Hematopoietic multipotent progenitor cell treated with erythropoietin and hydrocortisone succinate and interleukin-3 and kit ligand, for 8 days (in vitro differentiated cells): ENCODE measurements at regions not wholly inside any gene's neighbourhood (a gene's known extent, or its start where the extent isn't known, plus 50 kb on each side); places are given as distances from the start of the nearest gene placed in this dataset.

Experiments used
- DNase-seq: peaks from one replicate; pipeline ENCODE4 v3.0.0-alpha.2; 2015

DNA sequence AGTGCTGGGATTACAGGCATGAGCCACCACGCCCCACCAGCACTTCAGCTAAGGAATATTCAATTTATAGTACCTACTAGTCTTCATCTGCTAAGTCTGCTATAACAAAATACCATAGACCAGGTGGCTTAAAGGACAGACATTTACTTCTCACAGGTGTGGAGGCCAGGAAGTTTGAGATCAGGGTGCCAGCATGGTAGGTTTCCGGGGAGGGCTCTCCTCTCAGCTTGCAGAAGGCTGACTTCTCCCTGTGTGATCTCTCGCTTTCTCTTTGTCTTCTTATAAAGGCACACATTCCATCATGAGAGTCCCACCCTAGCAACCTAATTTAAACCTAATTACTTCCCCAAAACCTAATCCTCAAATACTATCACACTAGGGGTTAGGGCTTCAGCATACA lies 433.0 kb downstream of the INSC start:
- no peak for DNase-seq

DNA sequence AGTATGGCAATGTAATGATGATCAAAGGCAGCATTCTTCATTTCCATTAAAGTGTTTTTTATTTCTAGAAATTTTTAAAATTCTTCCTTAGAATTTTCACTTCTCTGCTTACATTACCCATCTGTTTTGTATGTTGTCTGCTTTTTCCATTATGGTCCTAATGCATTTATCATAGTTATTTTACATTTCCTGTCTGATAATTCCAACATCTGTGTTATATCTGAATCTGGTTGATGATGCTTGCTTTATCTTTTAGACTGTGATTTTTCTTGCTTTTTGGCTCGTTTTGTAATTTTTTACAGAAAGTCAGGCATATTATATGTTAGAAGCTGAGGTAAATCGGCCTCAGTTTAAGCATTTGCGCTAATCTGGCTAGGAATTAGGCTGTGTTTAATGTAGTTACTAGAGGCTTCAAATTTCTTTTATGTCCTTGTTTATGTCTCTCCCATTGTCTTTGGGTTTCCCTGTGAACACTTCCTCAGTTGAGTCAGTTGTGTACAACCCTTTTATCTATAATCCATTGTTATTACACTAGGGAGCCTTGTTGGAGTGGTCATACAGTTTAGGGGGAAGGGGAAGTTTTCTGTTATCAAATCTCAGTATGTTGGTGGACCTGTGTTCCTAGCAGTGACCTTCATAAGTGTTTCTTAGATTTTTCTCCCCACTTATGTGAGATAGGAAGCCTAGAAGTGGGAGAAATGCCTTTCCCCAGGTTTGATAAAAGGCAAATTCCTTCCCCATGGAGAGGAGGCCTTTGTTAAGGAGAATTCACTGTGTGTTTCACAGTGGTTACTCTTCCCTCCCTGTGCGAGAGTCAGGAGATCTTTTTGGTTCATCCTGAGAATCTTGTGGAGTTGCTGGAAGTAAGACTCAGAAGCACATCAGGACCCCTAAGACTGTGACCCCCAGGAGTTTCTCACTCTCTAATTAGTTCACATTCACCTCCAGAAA lies 437.5 kb downstream of the INSC start:
- DNase-seq = no peak

DNA sequence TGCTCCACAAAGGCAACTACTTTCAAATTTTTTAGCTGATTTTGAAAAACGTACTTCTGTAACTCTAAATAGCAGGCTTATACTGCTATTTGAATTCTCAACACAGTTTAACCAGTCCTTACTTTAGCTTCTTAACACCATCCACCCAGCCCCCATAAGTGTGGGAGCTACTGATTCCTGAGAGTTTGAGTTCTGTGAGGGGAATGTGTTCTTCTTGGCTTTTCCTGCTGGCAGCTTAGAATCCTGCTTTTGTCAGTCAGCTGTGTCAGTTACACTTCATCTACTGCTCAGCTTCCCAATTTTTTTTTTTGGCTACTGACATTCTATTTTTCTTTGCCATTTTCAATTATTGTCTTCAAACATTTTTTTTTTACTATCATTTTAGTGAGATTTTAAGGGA lies 440.4 kb downstream of the INSC start:
- DNase-seq = no peak

DNA sequence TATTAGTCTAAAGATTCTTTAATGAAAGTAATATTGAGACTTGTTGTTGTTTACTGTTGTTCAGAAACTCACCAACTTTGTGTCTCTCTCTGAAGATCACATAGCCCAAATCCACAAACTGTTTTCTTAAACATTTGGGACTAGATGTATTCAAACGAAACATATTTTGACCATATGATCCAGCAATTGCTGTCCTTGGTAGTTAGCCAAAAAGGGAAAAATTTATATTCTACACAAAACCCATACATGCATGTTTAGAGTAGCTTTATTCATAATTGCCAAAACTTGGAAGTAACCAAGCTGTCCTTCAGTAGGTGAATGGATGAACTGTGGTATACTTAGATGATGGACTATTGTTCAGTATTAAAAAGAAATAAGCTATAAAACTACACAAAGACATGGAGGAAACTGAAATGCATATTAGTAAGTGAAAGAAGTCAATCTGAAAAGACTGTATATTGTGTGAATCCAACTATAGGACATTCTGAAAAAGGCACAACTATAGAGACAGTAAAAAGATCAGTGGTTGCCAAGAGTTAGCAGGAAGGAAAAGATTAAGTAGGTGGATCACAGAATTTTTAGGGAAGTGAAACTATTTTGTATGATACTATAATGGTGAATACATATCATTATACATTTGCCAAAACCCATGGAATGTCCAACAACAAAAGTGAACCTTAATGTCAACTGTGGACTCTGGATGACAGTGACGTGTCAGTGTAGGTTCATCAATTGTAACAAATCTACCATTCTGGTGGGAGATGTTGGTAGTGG lies 442.9 kb downstream of the INSC start:
- no peak for DNase-seq

DNA sequence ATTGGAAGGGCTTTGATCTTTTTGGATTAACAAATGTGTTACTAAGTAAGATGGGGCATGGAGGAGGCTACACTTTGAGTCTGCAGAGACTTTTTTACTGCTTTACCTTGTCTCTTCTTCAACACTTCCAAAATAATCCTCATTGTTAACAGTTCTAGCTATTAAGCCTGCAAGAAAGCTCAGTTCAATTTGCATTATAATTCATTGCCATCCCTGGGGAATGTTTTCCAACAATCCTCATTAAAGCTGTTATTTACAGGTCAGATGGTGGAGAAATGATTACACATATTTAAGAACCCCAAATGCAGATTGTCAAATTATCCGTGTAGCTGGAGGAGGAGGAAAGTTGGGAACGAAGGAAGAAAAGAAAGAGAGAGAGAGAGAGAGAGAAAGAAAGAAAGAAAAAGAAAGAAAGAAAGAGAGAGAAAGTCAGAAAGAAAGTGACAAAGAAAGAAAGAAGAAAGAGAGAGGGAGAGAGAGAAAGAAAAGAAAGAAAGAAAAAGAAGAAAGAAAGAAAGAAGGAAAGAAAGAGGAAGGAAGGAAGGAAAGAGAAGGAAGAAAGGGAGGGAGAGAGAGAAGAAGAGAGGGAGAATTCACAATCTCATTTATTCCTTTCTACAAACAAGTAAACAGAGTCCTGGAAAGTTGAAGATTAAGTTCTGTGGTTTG lies 443.9 kb downstream of the INSC start:
- no peak for DNase-seq

DNA sequence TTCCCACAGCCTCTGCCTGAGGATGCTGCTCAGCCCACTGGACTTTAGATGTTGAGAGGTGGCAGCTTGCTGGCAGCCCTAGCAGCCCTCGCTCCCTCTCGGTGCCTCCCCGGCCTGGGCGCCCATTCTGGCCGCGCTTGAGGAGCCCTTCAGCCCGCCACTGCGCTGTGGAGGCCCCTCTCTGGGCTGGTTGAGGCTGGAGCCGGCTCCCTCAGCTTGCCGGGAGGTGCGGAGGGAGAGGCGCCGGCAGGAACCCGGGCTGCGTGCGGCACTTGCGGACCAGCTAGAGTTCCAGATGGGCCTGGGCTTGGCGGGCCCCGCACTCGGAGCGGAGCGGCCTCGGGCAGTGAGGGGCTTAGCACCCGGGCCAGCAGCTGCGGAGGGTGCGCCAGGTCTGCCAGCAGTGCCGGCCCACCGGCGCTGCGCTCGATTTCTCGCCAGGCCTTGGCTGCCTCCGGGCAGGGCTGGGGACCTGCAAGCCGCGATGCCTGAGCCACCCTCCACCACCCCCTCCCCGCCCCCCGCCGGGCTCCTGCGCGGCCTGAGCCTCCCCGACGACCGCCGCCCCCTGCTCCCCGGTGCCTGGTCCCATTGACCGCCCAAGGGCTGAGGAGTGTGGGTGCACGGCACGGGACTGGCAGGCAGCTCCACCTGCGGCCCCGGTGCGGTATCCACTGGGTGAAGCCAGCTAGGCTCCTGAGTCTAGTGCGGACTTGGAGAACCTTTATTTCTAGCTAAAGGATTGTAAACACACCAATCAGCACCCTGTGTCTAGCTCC lies 446.2 kb downstream of the INSC start:
- DNase-seq = no peak

DNA sequence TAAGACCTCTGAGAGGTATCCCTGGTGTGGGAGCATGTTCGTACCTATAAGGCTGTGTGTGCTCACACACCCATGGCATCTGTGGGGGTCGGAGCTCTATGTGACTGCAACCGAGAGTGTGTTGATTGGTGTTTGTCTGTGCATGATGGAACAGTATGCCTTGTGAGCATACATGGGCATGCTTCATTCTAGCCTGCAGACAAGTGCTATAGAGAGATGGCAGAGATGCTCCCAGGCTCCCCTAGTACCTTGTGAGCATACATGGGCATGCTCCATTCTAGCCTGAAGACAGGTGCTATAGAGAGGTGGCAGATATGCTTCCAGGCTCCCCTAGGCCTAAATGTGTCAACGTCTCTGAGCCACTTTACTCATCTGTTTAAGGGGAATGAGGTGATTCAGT lies 447.5 kb downstream of the INSC start:
- no peak for DNase-seq

DNA sequence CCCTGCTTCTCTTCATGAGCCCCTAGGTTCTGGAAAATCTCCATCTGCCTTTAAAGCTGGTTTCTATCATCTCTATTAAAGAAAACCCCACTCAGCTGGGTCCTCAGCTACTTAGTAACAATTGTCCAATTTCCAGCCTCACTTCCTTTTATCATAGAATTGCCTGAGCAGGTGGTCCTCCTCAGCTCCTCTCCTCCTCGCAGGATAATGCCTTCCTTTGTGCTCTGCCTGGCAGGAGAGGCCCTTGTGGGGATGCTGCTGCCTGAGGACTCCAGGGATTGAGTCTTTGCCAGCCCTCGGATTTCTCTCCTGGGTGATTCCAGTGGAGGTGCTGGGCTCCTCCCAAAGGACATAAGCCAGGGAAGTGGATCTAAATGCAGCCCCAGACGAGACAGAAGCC lies 448.3 kb downstream of the INSC start:
- DNase-seq = no peak

DNA sequence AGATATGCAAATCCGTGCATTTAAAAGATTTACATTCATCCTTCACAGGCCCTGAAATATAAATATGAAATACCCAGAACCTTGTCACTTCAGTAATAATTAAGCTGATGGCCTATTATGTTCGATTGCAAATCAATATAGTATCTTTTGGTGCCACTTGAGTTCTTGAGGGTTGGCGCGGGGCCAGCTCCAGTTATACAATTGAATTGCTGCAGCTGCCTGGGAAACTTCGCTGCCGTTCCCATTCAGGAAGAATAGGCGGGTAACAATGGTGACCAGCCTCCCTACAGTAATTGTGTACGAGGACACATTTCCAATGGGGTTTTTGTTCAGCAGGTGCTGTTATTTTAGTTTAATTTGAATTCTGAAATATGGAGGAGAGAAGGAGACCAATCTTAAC lies 451.2 kb downstream of the INSC start:
- DNase-seq = no peak

DNA sequence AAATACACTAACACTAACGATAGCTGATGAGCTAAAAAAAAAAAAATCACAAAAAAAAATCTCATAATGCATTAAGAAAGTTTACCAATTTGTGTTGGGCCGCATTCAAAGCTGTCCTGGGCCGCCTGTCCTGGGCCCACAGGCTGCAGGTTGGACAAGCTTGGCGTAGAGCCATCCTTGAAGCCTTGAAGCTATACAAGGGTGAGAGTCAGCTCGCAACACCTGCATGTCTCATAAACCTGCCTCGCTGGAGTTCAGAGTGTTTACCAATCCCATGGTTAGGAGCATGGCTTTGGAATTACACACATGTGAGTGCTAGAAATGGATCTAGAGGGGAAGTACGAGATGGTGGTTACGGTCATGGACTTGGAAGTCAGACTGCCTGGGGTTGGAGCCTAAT lies 453.7 kb downstream of the INSC start:
- DNase-seq = no peak

DNA sequence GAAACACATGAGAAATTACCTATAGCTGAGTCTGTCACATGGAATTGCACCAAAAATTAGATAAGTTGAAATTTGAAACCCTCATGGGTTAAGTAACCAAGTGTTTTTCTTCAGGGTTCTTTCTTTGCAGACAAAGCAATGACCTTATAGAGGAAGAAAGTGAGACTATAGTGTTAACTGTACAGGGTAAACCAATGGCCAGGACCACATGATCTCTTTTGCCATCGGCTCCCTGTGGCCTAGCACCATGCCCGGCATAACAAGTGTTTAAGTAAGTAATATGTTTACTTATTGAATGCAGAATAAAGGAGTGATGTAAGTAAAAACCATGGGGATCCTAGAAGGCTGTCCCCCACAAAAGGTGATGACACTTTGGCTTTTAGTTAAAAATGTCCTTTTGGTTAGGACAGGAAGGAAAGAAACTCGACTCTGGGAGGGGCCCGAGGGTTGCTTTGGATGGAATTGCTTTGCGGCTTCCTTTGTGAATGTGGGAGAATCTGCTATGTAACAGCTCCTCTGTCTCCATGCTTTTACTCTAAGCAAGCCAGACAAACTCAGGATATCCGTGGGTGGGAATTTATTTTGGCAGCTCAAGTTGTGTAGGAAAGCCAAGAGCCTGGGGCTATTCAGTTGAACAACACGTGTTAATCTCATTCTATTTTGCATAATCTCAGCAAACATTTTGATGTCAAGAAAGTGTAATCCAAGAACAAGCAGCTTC lies 454.7 kb downstream of the INSC start:
- no peak for DNase-seq

DNA sequence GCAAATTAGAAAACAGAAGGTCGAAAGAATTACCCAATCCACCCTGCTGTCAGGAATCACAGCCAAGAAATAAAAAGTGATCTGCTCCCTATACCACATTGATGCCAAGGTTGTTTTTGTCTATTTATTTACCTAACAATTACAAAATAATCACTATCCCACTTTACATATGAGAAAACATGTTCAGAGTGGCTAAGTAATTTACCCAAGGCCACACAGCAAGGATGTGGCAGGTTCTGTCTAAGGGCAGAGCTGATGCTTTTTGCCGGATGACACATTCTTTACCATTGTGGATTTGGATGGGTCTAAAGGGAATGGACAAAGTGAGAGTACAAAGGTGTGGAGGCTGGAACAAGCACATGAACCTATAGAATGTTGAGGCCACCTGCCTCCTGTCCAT lies 460.7 kb downstream of the INSC start:
- DNase-seq = no peak

DNA sequence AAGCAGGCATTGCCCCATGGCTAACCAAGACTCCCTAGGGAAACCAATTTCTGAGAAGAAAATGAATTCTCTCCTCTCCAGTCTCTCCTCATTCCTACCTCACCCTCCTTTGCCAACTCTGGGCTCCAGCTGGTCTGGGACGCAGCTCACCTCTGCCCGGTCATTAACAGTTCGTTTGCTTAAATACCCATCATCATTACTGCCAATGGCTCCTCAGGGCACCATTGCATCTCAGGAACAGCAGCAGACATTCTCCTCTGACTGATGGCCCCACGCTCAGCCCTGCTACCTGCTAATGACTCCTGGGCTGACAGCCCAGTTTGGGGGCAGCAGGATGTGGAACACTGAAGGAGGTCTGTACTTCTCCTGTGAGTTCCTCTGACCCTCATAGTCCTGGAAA lies 462.0 kb downstream of the INSC start:
- no peak for DNase-seq

DNA sequence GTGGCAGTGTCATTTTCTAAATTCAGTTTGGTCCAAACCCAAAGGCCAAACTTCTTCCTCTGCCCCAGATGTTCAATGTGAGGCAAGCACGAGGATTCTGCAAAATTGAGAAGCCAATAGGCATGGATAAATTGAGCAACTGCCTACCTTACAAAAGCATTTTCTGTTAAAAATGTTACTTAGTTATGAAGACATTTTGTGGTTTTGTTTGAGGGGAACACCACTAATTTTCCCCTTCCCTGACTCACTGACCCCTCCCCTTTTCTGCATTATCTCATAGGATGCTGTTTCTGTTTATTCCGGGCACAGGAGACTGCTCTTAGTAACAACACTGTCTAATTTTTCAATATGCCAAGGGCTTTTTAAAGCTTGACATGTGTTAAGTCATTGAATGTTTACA lies 462.8 kb downstream of the INSC start:
- DNase-seq = peak; percentile 2

DNA sequence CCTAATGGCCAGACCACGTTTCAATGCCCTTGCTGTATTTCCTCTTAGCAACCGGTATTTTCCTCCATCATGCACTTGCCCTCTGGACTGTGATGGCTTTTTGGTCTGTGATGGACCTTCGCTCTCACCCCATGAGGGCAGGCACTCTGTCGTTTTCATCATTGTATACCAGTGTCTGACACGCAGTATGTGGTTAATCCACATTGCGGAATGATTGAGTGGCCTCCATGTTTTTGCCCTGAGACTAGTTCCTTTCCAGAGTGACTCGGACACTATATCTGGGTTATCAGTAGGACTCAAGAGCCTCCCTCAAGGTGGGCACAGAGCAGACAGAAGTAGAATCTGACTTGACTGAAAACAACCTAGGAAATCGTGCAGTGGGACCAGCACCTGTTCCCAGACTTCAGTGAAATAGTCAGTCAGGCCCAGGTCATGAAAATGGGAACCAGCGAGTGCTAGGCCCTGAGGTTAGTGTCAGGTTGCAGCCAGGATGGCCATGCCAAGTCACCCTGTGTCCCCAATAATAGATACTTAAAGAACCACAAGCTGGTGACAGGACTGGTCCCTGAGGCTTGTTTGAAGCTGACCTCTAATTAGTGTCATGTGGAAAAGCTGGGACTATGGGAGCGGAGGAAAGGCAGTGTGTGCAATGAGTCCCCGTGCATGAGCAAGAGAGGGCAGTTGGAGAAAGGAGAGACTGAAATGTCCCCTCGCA lies 464.7 kb downstream of the INSC start:
- no peak for DNase-seq

DNA sequence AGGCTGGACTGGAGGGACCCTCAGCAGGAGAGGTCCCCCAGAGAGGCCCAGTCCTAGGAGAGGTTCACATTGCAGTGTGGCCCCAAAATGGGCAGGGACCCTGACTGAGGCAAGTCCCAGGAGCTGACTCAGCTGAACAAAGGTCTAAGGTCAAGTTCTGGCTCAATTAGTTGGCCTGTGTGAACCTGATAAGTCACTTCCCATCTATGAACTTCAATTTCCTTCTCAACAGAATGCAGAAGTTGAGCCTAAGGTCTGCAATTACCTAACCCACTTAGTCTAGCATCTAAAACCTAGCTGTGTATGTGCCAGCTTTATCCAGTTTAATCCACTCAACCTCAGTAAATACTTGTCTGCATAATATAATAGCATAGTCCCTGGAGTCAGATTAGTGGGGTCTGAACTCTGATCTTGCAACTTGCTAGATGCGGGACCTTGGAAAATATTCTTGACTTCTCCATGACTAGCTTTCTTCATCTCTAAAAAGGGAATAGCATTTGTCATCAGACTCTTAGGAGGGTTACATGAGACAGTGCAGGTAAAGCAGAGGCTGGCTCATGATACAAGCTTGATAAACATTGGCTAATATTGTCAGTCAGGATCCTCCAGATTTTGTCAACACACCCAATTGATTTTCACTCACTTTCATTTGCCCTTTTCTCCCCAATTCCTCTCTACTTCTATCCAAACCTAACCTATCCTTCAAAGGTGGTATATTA lies 465.5 kb downstream of the INSC start:
- no peak for DNase-seq

DNA sequence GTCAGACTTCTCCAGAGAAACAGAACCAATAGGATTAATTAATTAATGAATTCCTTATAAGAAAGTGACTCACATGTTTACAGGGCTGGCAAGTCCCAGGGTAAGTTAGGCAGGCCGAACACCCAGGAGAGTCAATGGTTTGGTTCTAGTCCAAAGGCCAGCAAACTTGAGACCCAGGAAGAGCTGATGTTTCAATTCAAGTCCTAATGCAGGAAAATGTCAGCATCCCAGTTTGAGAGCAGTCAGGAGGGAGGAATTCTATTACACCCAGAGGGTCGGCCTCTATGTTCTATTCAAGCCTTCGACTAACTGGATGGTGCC lies 466.0 kb downstream of the INSC start:
- DNase-seq = no peak

DNA sequence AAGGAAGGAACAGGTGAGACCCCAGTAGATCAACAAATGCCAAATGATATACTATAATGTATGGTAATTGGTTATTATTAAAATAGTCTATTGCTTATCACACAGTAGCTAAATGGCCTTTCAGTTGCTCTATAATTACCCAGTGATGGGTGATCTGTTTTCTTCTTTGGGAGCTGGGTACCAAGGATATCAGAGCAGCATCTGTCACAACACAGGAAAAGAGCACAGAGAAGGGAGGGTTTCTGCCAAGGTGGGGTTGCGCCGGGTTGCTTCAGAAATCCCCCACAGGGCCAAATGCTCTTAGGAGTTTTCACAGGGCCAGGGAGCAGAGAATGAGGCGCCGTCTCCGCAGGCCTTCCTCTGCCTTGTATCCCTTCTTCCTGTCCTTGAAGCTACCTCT lies 469.4 kb downstream of the INSC start:
- no peak for DNase-seq

DNA sequence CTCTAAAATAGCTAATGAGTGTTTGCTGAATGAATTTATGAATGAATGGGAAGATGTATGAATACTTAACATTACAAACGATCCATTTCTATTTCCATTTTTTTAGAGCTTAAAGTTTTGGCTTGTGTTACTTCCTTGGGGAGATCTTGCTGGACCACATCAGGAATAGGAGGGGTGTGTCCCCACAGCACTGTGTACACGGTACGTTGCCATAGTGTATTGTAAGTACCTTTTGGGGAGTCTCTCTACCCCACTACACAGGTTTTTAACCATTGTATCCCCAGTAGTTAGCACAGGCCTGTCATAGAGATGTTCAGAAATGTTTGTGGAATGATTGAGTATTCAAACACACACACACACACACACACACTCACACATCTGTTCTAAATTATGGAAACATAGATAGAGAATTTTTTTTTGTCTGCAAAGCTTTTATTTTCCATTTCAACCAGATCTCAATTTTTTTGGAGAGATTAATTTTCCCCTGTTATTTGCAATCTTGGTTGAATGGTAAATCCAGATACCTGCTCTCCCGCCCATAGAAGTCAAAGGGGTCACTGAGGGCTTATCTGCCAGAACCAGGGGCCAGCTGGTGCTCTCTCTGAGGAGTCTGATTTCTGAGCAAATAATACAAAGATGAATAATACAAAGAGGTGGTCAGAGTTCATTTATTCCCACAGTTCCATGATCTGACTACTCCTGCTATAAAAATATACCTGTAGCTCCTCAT lies 471.0 kb downstream of the INSC start:
- DNase-seq = no peak

DNA sequence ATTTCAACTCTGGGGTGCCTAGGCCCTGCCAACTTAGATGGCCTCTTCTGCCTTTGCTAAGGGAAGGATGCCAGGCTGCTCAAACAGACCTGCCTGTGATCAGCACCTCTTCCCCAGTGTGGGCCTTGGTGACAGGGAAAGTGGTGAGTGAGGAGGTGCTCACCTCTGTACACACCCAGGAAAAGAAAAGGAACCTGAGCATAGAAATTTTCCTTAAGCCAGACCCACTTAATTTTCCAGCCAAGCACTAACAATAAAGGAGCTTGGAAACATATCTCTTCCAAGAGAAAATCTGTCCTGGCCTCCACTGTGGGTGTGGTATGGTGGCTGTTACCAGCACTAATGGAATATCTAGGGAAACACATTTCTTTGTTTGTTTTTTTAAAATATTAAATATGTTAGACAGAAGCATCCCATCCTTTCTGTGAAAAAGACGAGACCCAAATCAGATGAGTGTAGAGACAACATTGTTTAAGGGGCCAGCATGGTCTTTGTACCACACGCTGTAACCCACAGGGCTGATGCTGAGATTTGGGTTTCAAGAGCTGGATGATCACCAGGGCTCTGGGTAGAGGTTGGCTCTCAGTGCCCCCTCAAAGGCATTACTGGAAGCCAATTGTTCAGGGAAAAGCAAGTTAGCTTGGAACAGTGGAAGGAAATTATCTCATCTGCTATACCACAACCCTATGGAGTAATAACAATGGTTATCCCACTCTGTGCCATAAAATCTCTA lies 472.2 kb downstream of the INSC start:
- DNase-seq = no peak
